K562 (cell line): ENCODE measurements at regions not wholly inside any gene's neighbourhood (a gene's known extent, or its start where the extent isn't known, plus 50 kb on each side); places are given as distances from the start of the nearest gene placed in this dataset.

ENCODE experiments used
- ATAC-seq: fragments of 200-7000 bp; cut with Tn5 transposase; 3 replicates; pipeline ENCODE4 v1.9.1; 2020; ENCODE audit warnings: moderate library complexity
- BruUV-seq: library from RNA; stranded (reverse); fragments of 400-500 nt; replicated peaks from 2 replicates; lab custom pipeline; 2021; lab: Mats Ljungman, UMichigan
- CTCF ChIA-PET: fragments of 300-600 bp; formaldehyde crosslinking; extraction: SDS; loops from one replicate; lab custom pipeline; 2021; ENCODE audit warnings: low intra/inter-chr PET ratio; lab: Yijun Ruan, JAX
- POLR2A ChIA-PET: fragments of 300-600, 350-650 bp; sonication (Branson Sonifier 250); formaldehyde crosslinking; extraction: SDS; loops from one replicate; lab custom pipeline; 2021; ENCODE audit warnings: antibody characterized with exemption, inconsistent platforms; lab: Yijun Ruan, JAX
- DNase-seq, 4 experiments: peaks; one replicate each; pipeline versions ENCODE4 v3.0.0 to v3.0.0-alpha.2; 2011 to 2018; ENCODE audit warnings: low spot score in 3 of 4, mixed read lengths in 3 of 4; ENCODE audit errors: extremely low read depth in 1 of 4
- FAIRE-seq: peaks from 2 replicates; lab custom pipeline; 2011; peaks lifted over from hg19 to GRCh38; lab: Jason Lieb, UNC
- H2AFZ ChIP-seq: 2 replicates; pipeline ENCODE4 v1.6.0; 2011; ENCODE audit warnings: low read depth, low read length, control low read depth, inconsistent platforms
- H3K27ac ChIP-seq: fragments of 200-600 bp; 3 replicates; pipeline ENCODE4 v1.8.0; 2011; ENCODE audit warnings: low read depth, mild to moderate bottlenecking, control low read depth, inconsistent platforms, low read length, moderate library complexity, mixed read lengths; ENCODE audit errors: extremely low read depth
- H3K27me3 ChIP-seq, 2 experiments: fragments of 300-600 bp in 1 of 2; 2 replicates in 1 of 2; 3 replicates in 1 of 2; pipeline versions ENCODE4 v1.6.0 to v1.8.0; 2011; ENCODE audit warnings: inconsistent platforms in 2 of 2, low read length in 2 of 2, mild to moderate bottlenecking in 1 of 2, mixed read lengths in 1 of 2, moderate library complexity in 1 of 2; ENCODE audit not compliant: control insufficient read depth in 2 of 2, insufficient read depth in 2 of 2
- H3K36me3 ChIP-seq: fragments of 300-600 bp; 3 replicates; pipeline ENCODE4 v1.8.0; 2011; ENCODE audit warnings: mild to moderate bottlenecking, low read length, inconsistent platforms; ENCODE audit not compliant: control insufficient read depth, insufficient read depth
- H3K4me1 ChIP-seq, 2 experiments: fragments of 200-600 bp in 1 of 2; replicated peaks in 1 of 2; 2 replicates in 1 of 2; 3 replicates in 1 of 2; pipeline versions ENCODE4 v1.5.1 to v1.8.0; 2011; ENCODE audit warnings: inconsistent platforms in 2 of 2, low read length in 2 of 2, mild to moderate bottlenecking in 1 of 2, mixed read lengths in 1 of 2, moderate library complexity in 1 of 2; ENCODE audit not compliant: control insufficient read depth in 2 of 2, insufficient read depth in 2 of 2
- H3K4me2 ChIP-seq: 2 replicates; pipeline ENCODE4 v1.6.1; 2011; ENCODE audit warnings: low read length, control low read depth, inconsistent platforms, mixed read lengths; ENCODE audit not compliant: insufficient read depth
- H3K4me3 ChIP-seq: fragments of 200-600 bp; sonication (generic), shearing (Covaris generic); 2 replicates; pipeline ENCODE4 v1.5.1; 2016; ENCODE audit warnings: control low read depth, inconsistent platforms
- H3K79me2 ChIP-seq: fragments of 200-600 bp; 3 replicates; pipeline ENCODE4 v1.8.0; 2011; ENCODE audit warnings: low read length, inconsistent platforms; ENCODE audit not compliant: control insufficient read depth, insufficient read depth
- H3K9ac ChIP-seq, 2 experiments: 2 replicates each; pipeline versions ENCODE4 v1.6.0 to v1.6.1; 2011; ENCODE audit warnings: low read depth in 2 of 2, low read length in 2 of 2, control low read depth in 1 of 2, inconsistent platforms in 1 of 2, mild to moderate bottlenecking in 1 of 2, mixed read lengths in 1 of 2; ENCODE audit not compliant: insufficient read depth in 1 of 2
- H3K9me1 ChIP-seq: one replicate; pipeline ENCODE4 v1.6.0; 2011; ENCODE audit warnings: inconsistent platforms, mild to moderate bottlenecking, low read length, moderate library complexity; ENCODE audit not compliant: control insufficient read depth, insufficient read depth
- H3K9me3 ChIP-seq: replicated peaks from 2 replicates; pipeline ENCODE4 v1.5.1; 2011; ENCODE audit warnings: low read depth, low read length, inconsistent platforms; ENCODE audit not compliant: control insufficient read depth, insufficient read depth
- H4K20me1 ChIP-seq: replicated peaks from 2 replicates; pipeline ENCODE4 v1.6.1; 2011; ENCODE audit warnings: low read length, inconsistent platforms, mixed read lengths; ENCODE audit not compliant: control insufficient read depth, insufficient read depth
- ARHGAP35 ChIP-seq: fragments of 450-650 bp; IDR thresholded peaks from 2 replicates; pipeline ENCODE4 v1.6.1; 2018; ENCODE audit not compliant: partially characterized antibody
- COPS2 ChIP-seq: fragments of 450-650 bp; conservative IDR thresholded peaks from 2 replicates; pipeline ENCODE4 v1.6.1; 2016; ENCODE audit warnings: mild to moderate bottlenecking, moderate library complexity
- CXXC5 ChIP-seq: fragments of 250-450 bp; sonication (Bioruptor Pico); IDR thresholded peaks from 2 replicates; pipeline ENCODE4 v1.8.0; 2022; ENCODE audit warnings: inconsistent platforms, mild to moderate bottlenecking, moderate library complexity
- DACH1 ChIP-seq: fragments of 450-650 bp; IDR thresholded peaks from 2 replicates; pipeline ENCODE4 v1.6.1; 2018; ENCODE audit not compliant: partially characterized antibody
- ELF1 ChIP-seq: fragments of 200-800 bp; sonication (Bioruptor generic); IDR thresholded peaks from 2 replicates; pipeline ENCODE4 v1.6.1; 2016; ENCODE audit warnings: missing genetic modification characterization, missing compliant biosample characterization
- MCM7 ChIP-seq, 2 experiments: fragments of 450-650 bp; IDR thresholded peaks; 2 replicates each; pipeline ENCODE4 v1.6.1; 2016 to 2018
- MTA3 ChIP-seq: fragments of 450-650 bp; formaldehyde crosslinking; IDR thresholded peaks from 2 replicates; pipeline ENCODE4 v1.6.1; 2017; ENCODE audit warnings: mild to moderate bottlenecking, borderline replicate concordance
- ZNF174 ChIP-seq: fragments of 250-450 bp; sonication (Bioruptor Pico); IDR thresholded peaks from 2 replicates; pipeline ENCODE4 v1.4.0; 2020; ENCODE audit warnings: mild to moderate bottlenecking
- WGBS: fragments of 100-300 bp; shearing (Covaris generic); methylation state at CpG from one replicate; pipeline ENCODE4 v1.1.6; 2016; ENCODE audit warnings: low coverage, mixed read lengths; ENCODE audit not compliant: insufficient coverage; ENCODE audit errors: missing lambda C conversion rate; 5-methylcytosine and 5-hydroxymethylcytosine counted together
- in situ Hi-C: fragments of 300-500 bp; cut with MboI; formaldehyde crosslinking; loops from 4 replicates; pipeline ENCODE4 v1.15.0; 2018; ENCODE audit warnings: inconsistent platforms, mixed read lengths
- intact Hi-C: fragments of 100-400 bp; cut with micrococcal nuclease; formaldehyde crosslinking; loops from 2 replicates; pipeline ENCODE4 v1.14.2; 2022

- TF ChIP-seq DACH1 = no peak
- TF ChIP-seq ARHGAP35 = no peak
- TF ChIP-seq ELF1 (tag) = no peak
These were observed 56.3 kb upstream of the PRL start (continued) for GRCh38 chr6:22353101-22353500.

- no peaks in the 10 kb centered on the region for H3K79me2 ChIP-seq
- CTCF ChIA-PET = interaction anchor here (0.7 kb wide), 1 partner anchor 1039 kb away, joined by 3 read pairs; no protein-coding TSS in a partner anchor
- H4K20me1 ChIP-seq = no peaks in the 10 kb centered on the region
- no peaks in the 10 kb centered on the region for H3K4me1 ChIP-seq
- no peak overlapping the region for H3K9ac ChIP-seq
- no peak for TF ChIP-seq ZNF174 (CRISPR knock-in tag)
- TF ChIP-seq CXXC5 (CRISPR knock-in tag) = no peak
- no peak for TF ChIP-seq COPS2
- TF ChIP-seq MTA3 = no peak
- no peak for TF ChIP-seq MCM7 (IDR thresholded peaks at IDR 0.05)
- H3K27me3 ChIP-seq = no peaks in the 10 kb centered on the region
- intact Hi-C loops (no loop called here), in situ Hi-C loops (no loop called here)
- POLR2A ChIA-PET = no interaction called here
- ATAC-seq (no peak), DNase-seq (no peak), FAIRE-seq (no peak)
- BruUV-seq = no TSS peak
- H3K9me3 ChIP-seq = no peaks in the 10 kb centered on the region
- H2AFZ ChIP-seq = no peak overlapping the region
- WGBS = 5% methylated on average over 12 of the region's 28 CpGs
- no peaks in the 10 kb centered on the region for H3K9me1 ChIP-seq
- no peak overlapping the region for H3K27ac ChIP-seq
- H3K4me3 ChIP-seq = no peak overlapping the region
- H3K4me2 ChIP-seq = no peak overlapping the region
- H3K36me3 ChIP-seq = no peaks in the 10 kb centered on the region
These were observed 59.6 kb upstream of the PRL start for GRCh38 chr6:22356362-22356940.
